ENCODE measurements at regions not wholly inside any gene's neighbourhood (a gene's known extent, or its start where the extent isn't known, plus 50 kb on each side); places are given as distances from the start of the nearest gene placed in this dataset.

GRCh38 chr2:144081272-144081671, 438.6 kb downstream of the ZEB2 start:
- TF ChIP-seq, protein P1, sequence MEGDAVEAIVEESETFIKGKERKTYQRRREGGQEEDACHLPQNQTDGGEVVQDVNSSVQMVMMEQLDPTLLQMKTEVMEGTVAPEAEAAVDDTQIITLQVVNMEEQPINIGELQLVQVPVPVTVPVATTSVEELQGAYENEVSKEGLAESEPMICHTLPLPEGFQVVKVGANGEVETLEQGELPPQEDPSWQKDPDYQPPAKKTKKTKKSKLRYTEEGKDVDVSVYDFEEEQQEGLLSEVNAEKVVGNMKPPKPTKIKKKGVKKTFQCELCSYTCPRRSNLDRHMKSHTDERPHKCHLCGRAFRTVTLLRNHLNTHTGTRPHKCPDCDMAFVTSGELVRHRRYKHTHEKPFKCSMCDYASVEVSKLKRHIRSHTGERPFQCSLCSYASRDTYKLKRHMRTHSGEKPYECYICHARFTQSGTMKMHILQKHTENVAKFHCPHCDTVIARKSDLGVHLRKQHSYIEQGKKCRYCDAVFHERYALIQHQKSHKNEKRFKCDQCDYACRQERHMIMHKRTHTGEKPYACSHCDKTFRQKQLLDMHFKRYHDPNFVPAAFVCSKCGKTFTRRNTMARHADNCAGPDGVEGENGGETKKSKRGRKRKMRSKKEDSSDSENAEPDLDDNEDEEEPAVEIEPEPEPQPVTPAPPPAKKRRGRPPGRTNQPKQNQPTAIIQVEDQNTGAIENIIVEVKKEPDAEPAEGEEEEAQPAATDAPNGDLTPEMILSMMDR (IDR thresholded peaks at IDR 0.05), result no peak
- ATAC-seq (ENCODE audit: low FRiP score) (no peak), DNase-seq (ENCODE audit: low spot score) (no peak)

- DNase-seq (ENCODE audit: low spot score), result no peak
- TF ChIP-seq, protein P1 (IDR thresholded peaks at IDR 0.05), result no peak
- no peak for ATAC-seq (ENCODE audit: low FRiP score)
These were observed 440.1 kb downstream of the ZEB2 start for GRCh38 chr2:144079803-144080202.

GRCh38 chr2:144078802-144079724, 440.9 kb downstream of the ZEB2 start:
- ATAC-seq (ENCODE audit: low FRiP score), result no peak
- TF ChIP-seq, protein P1 (IDR thresholded peaks at IDR 0.05), result no peak
- DNase-seq (ENCODE audit: low spot score), result no peak

DNA sequence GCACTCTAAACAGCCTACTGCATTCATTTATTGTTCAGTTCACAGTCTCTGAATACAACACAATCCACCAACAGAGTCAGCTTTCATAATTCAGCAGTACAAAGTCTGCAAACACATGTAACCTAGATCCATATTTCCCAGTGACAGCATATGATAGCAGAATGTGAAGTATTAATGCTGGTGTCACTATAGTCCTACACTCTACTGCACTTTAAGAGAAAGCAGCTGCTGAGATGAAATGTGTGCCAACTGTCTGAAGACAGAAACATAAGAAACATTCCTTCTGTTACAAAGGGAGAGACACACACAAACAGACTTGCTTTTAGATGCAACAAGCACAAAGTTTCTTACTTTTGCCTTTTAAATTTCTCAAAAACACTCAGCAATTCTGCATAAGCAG, 441.8 kb downstream of the ZEB2 start:
- ATAC-seq (ENCODE audit: low FRiP score), result no peak
- TF ChIP-seq, protein P1 (IDR thresholded peaks at IDR 0.05), result no peak

DNA sequence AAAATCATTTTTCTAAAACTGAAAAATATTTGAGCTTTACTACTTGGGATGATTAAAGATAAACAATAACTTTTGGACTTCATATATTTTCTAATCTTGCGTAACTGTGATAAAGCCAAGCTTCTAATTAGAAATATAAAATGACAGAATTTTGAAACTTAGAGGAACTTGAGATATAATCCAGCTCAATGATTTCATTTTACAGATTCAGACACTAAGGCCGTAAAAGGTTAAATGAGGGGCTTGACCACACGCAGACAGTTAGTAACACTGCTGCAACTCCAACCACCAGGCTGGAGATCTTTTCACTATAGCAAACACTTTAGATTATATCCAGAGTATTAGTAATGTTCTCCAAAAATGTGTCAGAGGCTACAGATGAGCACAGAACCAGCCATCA, 445.5 kb downstream of the ZEB2 start:
- TF ChIP-seq, protein P1 (IDR thresholded peaks at IDR 0.05), result no peak
- DNase-seq (ENCODE audit: low spot score) (no peak), ATAC-seq (ENCODE audit: low FRiP score) (no peak)

More for the DNA sequence above, 441.8 kb downstream of the ZEB2 start:
- DNase-seq (ENCODE audit: low spot score), result no peak

- TF ChIP-seq, protein P1 (IDR thresholded peaks at IDR 0.05), result no peak
- DNase-seq (ENCODE audit: low spot score) (no peak), ATAC-seq (ENCODE audit: low FRiP score) (no peak)
These were observed 448.5 kb downstream of the ZEB2 start for GRCh38 chr2:144071461-144071860.

- ATAC-seq (ENCODE audit: low FRiP score) (no peak), DNase-seq (ENCODE audit: low spot score) (no peak)
- TF ChIP-seq, protein P1 (IDR thresholded peaks at IDR 0.05), result no peak
These were observed 452.4 kb downstream of the ZEB2 start for GRCh38 chr2:144067506-144067905.

All from omental fat pad (tissue), 3 donors.